Cardiac fibroblast (primary cell): ENCODE measurements at regions not wholly inside any gene's neighbourhood (a gene's known extent, or its start where the extent isn't known, plus 50 kb on each side); places are given as distances from the start of the nearest gene placed in this dataset.

Experiments
- DNase-seq, 2 donors: peaks; one replicate each; pipeline versions ENCODE4 v3.0.0 to v3.0.0-alpha.2; 2010; ENCODE audit warnings: low read depth in 2 of 2
- H3K4me3 ChIP-seq, 2 donors: replicated peaks in 1 of 2; 1 replicate in 1 of 2; 2 replicates in 1 of 2; pipeline ENCODE4 v1.5.1; 2011; ENCODE audit warnings: low read depth in 2 of 2, low read length in 2 of 2, mild to moderate bottlenecking in 2 of 2, moderate library complexity in 1 of 2
- TF ChIP-seq, protein P1 (sequence below): IDR thresholded peaks from one replicate; pipeline ENCODE4 v1.5.1; 2011; ENCODE audit warnings: low read depth, mild to moderate bottlenecking, low read length, inconsistent platforms

DNA sequence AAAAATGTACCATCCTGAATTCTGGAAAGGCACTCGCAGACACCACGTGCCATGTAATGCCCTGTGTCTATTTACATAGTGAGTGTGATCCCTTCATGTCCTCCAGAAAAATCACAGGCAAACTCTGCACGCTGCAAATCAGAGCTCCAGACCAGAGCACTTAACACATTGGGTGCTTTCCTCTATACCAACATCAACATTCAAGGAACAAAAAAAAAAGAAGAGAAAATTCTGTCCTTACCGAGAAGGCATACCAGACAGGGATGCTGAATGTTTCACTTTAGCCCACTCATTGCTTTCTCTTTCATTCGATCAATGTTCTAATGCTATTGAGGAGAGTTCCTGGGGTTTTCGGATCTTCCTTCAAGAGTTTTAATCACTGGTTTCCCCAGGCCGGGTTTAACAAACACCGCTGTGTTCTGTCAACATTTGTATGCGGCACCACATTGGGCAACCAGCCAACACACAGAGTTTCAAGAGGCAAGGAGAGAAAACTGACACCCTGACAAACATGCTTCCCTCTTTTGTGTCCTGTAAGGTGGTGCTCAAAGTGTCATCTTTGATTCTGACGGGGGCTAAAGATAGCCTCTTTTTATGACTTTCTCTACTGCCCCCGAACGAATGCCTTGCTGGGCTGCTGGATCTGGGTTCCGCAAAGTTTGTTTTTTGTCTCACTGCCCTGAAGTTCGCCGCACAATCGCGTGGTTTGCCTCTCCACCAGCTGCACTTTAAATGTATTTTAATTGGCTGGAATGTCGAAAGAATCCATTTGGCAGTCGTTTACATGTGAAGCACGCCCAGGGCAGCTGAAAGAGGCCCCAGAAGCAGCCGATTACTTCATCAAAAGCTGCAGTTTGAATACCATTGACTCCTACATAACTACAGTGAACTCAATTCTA is 106.4 kb upstream of the NCKAP5 start:
- peak; percentile 86 for DNase-seq
- TF ChIP-seq, protein P1, sequence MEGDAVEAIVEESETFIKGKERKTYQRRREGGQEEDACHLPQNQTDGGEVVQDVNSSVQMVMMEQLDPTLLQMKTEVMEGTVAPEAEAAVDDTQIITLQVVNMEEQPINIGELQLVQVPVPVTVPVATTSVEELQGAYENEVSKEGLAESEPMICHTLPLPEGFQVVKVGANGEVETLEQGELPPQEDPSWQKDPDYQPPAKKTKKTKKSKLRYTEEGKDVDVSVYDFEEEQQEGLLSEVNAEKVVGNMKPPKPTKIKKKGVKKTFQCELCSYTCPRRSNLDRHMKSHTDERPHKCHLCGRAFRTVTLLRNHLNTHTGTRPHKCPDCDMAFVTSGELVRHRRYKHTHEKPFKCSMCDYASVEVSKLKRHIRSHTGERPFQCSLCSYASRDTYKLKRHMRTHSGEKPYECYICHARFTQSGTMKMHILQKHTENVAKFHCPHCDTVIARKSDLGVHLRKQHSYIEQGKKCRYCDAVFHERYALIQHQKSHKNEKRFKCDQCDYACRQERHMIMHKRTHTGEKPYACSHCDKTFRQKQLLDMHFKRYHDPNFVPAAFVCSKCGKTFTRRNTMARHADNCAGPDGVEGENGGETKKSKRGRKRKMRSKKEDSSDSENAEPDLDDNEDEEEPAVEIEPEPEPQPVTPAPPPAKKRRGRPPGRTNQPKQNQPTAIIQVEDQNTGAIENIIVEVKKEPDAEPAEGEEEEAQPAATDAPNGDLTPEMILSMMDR, result no peak
- peak overlapping the region; percentile 15 to 17 for H3K4me3 ChIP-seq

DNA sequence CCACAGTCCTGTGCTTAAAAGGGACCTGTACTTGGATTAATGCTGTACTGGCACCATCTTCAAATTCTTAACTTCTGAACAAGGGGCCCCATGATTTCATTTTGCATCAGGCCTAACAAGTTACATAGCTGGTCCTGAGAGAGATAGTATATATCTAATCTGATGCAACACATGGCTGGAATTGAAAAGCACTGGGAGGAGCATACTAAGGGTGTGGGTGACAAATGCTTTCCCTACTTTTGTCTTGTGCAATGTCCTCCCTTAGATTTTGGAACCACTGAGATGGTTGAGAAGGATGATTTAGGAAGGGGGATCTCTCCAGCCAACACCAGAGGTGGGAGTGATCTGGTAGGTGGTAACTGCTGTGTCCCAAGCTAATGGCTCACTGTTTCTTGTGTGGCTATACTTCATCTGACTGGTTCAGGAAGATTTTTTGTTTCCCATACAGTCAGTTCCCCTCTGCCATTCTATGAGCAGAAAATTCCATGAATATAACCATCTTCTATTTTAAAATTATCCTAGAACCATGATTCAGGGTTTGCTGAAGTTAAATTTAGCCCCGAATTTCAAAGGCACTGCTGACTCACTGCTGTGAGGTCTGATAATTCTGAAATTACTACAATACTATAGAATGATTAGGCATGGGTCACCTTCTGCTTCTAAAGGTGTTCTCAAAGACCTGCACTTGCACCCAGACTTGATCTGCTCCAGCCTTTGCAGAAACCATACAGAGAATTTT is 108.3 kb upstream of the NCKAP5 start:
- DNase-seq, result peak; percentile 29 to 78
- TF ChIP-seq, protein P1, result no peak
- H3K4me3 ChIP-seq, result no peak overlapping the region

DNA sequence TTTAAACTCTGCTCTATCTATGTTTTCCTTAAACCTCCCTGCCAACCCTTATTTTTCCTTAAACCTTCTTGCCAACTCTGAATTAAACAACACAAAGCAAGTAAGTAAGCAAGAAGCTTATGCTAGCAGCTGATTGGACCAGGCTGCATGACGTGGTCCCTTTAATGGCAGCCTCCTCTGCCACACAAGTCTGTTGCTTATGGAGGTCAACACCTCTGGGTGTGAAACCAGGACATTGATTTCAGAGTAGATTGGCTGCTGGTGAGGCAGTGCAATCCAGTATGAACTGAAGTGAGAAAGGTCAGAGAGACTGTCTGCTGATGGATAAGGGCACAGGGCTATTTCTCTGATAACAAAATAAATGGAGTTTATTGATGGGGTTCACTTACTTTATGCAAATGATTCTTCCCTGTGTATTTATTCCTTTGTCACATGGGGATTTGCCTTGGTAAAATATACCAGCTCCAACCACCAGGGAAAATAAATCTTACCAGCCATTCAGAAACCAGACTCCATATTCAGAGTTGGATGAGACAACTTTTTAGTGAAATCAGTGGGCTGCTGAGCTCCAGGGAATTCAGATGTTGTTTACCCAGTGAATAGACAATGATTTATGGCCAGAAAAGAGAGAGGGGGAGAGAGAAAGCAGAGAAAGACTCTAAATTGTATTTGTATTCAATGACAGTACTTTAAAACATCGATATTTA is 112.2 kb upstream of the NCKAP5 start:
- TF ChIP-seq, protein P1, result no peak

DNA sequence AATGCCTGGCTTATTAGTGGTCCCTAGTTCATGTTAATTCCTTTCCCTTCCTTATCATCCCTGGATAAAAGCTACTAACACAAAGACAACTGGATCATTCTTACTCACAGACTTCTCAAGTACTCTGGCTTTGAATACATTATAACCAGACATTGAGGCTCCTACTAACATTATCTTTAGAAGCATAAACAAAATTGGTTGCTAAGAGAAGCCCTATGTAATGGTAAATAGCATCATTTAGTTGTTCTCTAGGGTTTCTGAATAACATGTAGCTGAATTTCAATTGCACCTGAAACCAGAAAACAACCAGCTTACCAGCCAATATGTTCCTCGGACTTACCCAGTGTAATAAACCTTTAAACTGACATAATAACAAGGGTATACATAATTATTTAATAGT is 114.1 kb upstream of the NCKAP5 start:
- no peak overlapping the region for H3K4me3 ChIP-seq

More for the DNA sequence above, 112.2 kb upstream of the NCKAP5 start:
- DNase-seq, result peak in 1 of 2 donors; percentile 15
- no peak overlapping the region for H3K4me3 ChIP-seq

DNA sequence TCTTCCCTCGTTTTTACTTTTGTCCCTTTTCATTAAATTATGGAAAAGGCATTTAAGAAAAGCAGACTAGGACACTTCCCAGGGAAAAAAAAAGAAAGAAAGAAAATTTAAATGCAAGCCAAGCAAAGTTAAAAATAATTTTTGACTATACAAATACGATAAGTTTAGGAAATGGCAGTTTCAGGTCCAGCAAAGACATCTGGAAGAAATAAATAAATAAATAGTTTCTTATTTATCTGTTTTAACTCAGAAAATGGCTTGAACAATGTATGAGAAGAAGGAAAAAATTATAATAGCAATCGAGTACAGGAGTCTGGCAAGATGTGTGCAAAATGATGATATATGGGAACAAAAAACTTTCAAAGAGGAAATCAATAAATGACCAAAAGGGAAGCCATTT is 114.6 kb upstream of the NCKAP5 start:
- DNase-seq, result no peak
- TF ChIP-seq, protein P1, result no peak
- H3K4me3 ChIP-seq, result no peak overlapping the region

More for the DNA sequence above, 114.1 kb upstream of the NCKAP5 start:
- TF ChIP-seq, protein P1, result no peak
- DNase-seq, result no peak

DNA sequence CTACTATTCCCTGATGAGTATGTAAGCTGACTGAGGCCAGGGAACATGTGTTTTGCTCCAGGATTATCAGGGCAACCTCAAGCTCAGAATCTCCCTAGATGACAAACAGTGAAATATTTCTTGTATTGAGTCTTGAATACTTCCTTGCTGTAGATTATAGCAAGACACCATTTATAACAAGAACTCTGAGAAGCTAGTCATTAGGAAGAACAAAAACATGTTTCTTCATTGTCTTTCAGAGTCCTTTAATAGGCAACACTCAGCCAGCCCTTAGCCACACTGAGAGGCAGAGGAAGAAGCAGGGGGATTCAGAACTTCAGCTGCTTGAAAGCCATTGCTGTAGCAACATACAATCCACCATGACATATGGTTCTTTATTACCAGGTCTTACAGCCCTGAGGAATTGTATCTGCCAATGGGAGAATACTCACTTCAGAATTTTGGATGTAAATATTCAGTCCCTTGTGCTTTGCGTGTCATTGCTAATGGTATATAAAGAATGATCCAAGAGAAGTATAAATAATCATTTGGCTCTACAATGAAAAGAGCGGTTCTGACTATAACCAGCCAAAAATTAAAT is 117.5 kb upstream of the NCKAP5 start:
- no peak overlapping the region for H3K4me3 ChIP-seq
- TF ChIP-seq, protein P1, result no peak
- no peak for DNase-seq
